Osteoblast (primary cell): ENCODE measurements at regions not wholly inside any gene's neighbourhood (a gene's known extent, or its start where the extent isn't known, plus 50 kb on each side); places are given as distances from the start of the nearest gene placed in this dataset.

Experiments
- DNase-seq: peaks from one replicate; pipeline ENCODE4 v3.0.0; 2011; ENCODE audit warnings: low spot score, mixed read lengths; ENCODE audit not compliant: insufficient read length; ENCODE audit errors: missing footprints
- H2AFZ ChIP-seq: 2 replicates; pipeline ENCODE4 v1.6.0; 2011; ENCODE audit warnings: mild to moderate bottlenecking, low read length
- H3K27ac ChIP-seq: 2 replicates; pipeline ENCODE4 v1.5.1; 2011; ENCODE audit warnings: mild to moderate bottlenecking, low read depth, low read length, moderate library complexity
- H3K27me3 ChIP-seq: 2 replicates; pipeline ENCODE4 v1.6.0; 2012; ENCODE audit warnings: mild to moderate bottlenecking, control low read depth, inconsistent platforms, low read length, moderate library complexity; ENCODE audit not compliant: insufficient read depth
- H3K36me3 ChIP-seq: 2 replicates; pipeline ENCODE4 v1.5.1; 2011; ENCODE audit warnings: mild to moderate bottlenecking, low read length, control low read depth, moderate library complexity; ENCODE audit not compliant: insufficient read depth
- H3K4me1 ChIP-seq: 2 replicates; pipeline ENCODE4 v1.5.1; 2011; ENCODE audit warnings: mild to moderate bottlenecking, low read length, control low read depth, moderate library complexity; ENCODE audit not compliant: insufficient read depth
- H3K4me2 ChIP-seq: 2 replicates; pipeline ENCODE4 v1.6.0; 2011; ENCODE audit warnings: mild to moderate bottlenecking, low read length; ENCODE audit not compliant: insufficient read depth
- H3K4me3 ChIP-seq: fragments of 200-600 bp; sonication (generic); 3 replicates; pipeline ENCODE4 v1.5.1; 2012; ENCODE audit warnings: mild to moderate bottlenecking, low read length, inconsistent platforms; ENCODE audit not compliant: insufficient read depth
- H3K79me2 ChIP-seq: 2 replicates; pipeline ENCODE4 v1.6.0; 2012; ENCODE audit warnings: mild to moderate bottlenecking, low read length, control low read depth, inconsistent platforms; ENCODE audit not compliant: insufficient read depth
- H3K9me3 ChIP-seq: 2 replicates; pipeline ENCODE4 v1.5.1; 2011; ENCODE audit warnings: low read depth, low read length, control low read depth
- H4K20me1 ChIP-seq: 2 replicates; pipeline ENCODE4 v1.6.0; 2012; ENCODE audit warnings: mild to moderate bottlenecking, low read length, control low read depth; ENCODE audit not compliant: insufficient read depth
- TF ChIP-seq, protein P1 (sequence below): IDR thresholded peaks from 2 replicates; pipeline ENCODE4 v1.5.1; 2011; ENCODE audit warnings: mild to moderate bottlenecking, low read depth, low read length, moderate library complexity; ENCODE audit errors: extremely low read depth

GRCh38 chr5:3736926-3737325, 141.3 kb downstream of the IRX1 start:
- TF ChIP-seq, protein P1, sequence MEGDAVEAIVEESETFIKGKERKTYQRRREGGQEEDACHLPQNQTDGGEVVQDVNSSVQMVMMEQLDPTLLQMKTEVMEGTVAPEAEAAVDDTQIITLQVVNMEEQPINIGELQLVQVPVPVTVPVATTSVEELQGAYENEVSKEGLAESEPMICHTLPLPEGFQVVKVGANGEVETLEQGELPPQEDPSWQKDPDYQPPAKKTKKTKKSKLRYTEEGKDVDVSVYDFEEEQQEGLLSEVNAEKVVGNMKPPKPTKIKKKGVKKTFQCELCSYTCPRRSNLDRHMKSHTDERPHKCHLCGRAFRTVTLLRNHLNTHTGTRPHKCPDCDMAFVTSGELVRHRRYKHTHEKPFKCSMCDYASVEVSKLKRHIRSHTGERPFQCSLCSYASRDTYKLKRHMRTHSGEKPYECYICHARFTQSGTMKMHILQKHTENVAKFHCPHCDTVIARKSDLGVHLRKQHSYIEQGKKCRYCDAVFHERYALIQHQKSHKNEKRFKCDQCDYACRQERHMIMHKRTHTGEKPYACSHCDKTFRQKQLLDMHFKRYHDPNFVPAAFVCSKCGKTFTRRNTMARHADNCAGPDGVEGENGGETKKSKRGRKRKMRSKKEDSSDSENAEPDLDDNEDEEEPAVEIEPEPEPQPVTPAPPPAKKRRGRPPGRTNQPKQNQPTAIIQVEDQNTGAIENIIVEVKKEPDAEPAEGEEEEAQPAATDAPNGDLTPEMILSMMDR, result no peak
- Histone ChIP-seq H3K4me2 (no peak overlapping the region), H2AFZ (no peak overlapping the region), H3K27ac (no peak overlapping the region), H4K20me1 (no peaks in the 10 kb centered on the region), H3K9me3 (peaks cover 2% of the 10 kb centered on the region), H3K27me3 (no peaks in the 10 kb centered on the region), H3K79me2 (no peaks in the 10 kb centered on the region), H3K4me3 (no peak overlapping the region), H3K36me3 (no peaks in the 10 kb centered on the region), H3K4me1 (no peaks in the 10 kb centered on the region)
- DNase-seq, result no peak

DNA sequence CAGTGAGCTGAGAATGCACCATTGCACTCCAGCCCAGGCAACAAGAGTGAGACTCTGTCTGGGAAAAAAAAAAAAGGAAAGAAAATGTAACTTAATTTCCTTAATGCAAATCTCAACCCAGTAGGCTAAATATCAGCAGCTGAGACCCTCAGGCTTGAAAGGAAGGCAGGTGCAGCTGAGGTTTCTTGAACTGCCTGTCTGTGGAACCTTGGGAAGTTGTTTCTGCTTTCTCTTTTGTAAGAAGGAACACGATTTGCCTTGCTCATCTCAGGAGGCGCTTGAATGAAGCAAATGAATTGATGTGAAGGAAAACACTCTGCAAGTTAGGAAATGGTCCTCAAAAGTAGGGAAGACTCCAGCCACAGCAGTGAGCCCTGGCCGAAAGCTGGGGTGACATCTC, 143.3 kb downstream of the IRX1 start:
- no peak for DNase-seq
- TF ChIP-seq, protein P1, result no peak
- Histone ChIP-seq H3K36me3 (no peaks in the 10 kb centered on the region), H3K4me2 (no peak overlapping the region), H4K20me1 (no peaks in the 10 kb centered on the region), H3K27me3 (no peaks in the 10 kb centered on the region), H3K4me3 (no peak overlapping the region), H3K27ac (no peak overlapping the region), H3K4me1 (no peaks in the 10 kb centered on the region), H2AFZ (no peak overlapping the region), H3K79me2 (no peaks in the 10 kb centered on the region), H3K9me3 (no peaks in the 10 kb centered on the region)

- Histone ChIP-seq H2AFZ (no peak overlapping the region), H3K36me3 (no peaks in the 10 kb centered on the region), H3K9me3 (no peaks in the 10 kb centered on the region), H3K27me3 (no peaks in the 10 kb centered on the region), H4K20me1 (no peaks in the 10 kb centered on the region), H3K4me1 (no peaks in the 10 kb centered on the region), H3K4me3 (no peak overlapping the region), H3K4me2 (no peak overlapping the region), H3K79me2 (no peaks in the 10 kb centered on the region), H3K27ac (no peak overlapping the region)
- TF ChIP-seq, protein P1, result no peak
- DNase-seq, result peak; percentile 23
These were observed 145.1 kb downstream of the IRX1 start for GRCh38 chr5:3740546-3741373.

GRCh38 chr5:3741374-3741770, 145.7 kb downstream of the IRX1 start:
- Histone ChIP-seq H3K9me3 (no peaks in the 10 kb centered on the region), H3K4me2 (no peak overlapping the region), H3K4me1 (no peaks in the 10 kb centered on the region), H3K79me2 (no peaks in the 10 kb centered on the region), H3K27ac (no peak overlapping the region), H3K27me3 (no peaks in the 10 kb centered on the region), H3K4me3 (no peak overlapping the region), H2AFZ (no peak overlapping the region), H3K36me3 (no peaks in the 10 kb centered on the region), H4K20me1 (no peaks in the 10 kb centered on the region)
- TF ChIP-seq, protein P1, result no peak
- no peak for DNase-seq
